22Rv1 (cell line): ENCODE measurements at regions not wholly inside any gene's neighbourhood (a gene's known extent, or its start where the extent isn't known, plus 50 kb on each side); places are given as distances from the start of the nearest gene placed in this dataset.

ENCODE experiments used
- ZFX ChIP-seq: fragments of 450-650 bp; IDR thresholded peaks from 2 replicates; pipeline ENCODE4 v1.6.1; 2017; ENCODE audit warnings: antibody characterized with exemption, borderline replicate concordance
- TF ChIP-seq, protein P1 (sequence below): fragments of 450-650 bp; IDR thresholded peaks from 2 replicates; pipeline ENCODE4 v1.5.1; 2017; ENCODE audit warnings: mild to moderate bottlenecking

DNA sequence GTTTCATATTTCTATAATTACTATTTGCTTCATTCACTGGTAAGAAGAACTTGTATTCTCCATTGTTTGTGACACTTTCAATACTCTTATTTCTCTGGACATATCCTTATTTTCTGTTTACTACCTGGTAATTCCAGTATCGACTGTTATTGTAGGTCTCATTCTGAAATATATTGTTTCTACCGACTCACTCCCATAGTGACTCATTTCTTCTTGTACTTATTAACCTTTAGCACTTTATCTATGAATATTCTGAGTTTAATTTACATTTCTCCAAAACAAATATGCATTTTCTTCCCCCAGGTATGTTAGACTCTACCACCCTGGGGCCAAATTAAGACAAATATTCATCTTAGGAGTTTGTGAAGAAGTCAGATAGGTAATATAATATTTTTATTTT is 164.5 kb upstream of the BTBD3 start:
- TF ChIP-seq, protein P1, sequence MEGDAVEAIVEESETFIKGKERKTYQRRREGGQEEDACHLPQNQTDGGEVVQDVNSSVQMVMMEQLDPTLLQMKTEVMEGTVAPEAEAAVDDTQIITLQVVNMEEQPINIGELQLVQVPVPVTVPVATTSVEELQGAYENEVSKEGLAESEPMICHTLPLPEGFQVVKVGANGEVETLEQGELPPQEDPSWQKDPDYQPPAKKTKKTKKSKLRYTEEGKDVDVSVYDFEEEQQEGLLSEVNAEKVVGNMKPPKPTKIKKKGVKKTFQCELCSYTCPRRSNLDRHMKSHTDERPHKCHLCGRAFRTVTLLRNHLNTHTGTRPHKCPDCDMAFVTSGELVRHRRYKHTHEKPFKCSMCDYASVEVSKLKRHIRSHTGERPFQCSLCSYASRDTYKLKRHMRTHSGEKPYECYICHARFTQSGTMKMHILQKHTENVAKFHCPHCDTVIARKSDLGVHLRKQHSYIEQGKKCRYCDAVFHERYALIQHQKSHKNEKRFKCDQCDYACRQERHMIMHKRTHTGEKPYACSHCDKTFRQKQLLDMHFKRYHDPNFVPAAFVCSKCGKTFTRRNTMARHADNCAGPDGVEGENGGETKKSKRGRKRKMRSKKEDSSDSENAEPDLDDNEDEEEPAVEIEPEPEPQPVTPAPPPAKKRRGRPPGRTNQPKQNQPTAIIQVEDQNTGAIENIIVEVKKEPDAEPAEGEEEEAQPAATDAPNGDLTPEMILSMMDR, result no peak
- no peak for TF ChIP-seq ZFX
